ENCODE measurements at regions not wholly inside any gene's neighbourhood (a gene's known extent, or its start where the extent isn't known, plus 50 kb on each side); places are given as distances from the start of the nearest gene placed in this dataset.

GRCh38 chr1:240031414-240031813, 60.3 kb upstream of the FMN2 start:
- Histone ChIP-seq H3K27ac (ENCODE audit: low read depth in 1 of 2, low read length in 2 of 2) (no peak overlapping the region), H3K9me3 (replicated peaks in 1 of 2; ENCODE audit: control insufficient read depth in 1 of 2, insufficient read depth in 1 of 2, low read length in 2 of 2) (no peaks in the 10 kb centered on the region), H2AFZ (ENCODE audit: insufficient read depth, low read depth, low read length, poor library complexity, severe bottlenecking) (no peak overlapping the region), H3K4me3 (replicated peaks in 1 of 3; ENCODE audit: low read depth in 2 of 3, low read length in 3 of 3) (no peak overlapping the region), H3K4me1 (ENCODE audit: control insufficient read depth in 1 of 2, insufficient read depth in 2 of 2, low read length in 2 of 2) (no peaks in the 10 kb centered on the region), H3K27me3 (ENCODE audit: control insufficient read depth in 2 of 2, insufficient read depth in 2 of 2, low read length in 2 of 2) (no peaks in the 10 kb centered on the region), H3K9ac (ENCODE audit: insufficient read depth, low read length, poor library complexity, severe bottlenecking) (no peak overlapping the region), H3K4me2 (replicated peaks; ENCODE audit: extremely low read depth, low read length, poor library complexity, severe bottlenecking) (no peak overlapping the region), H3K36me3 (replicated peaks in 1 of 2; ENCODE audit: control insufficient read depth in 1 of 2, insufficient read depth in 2 of 2, low read length in 2 of 2) (no peaks in the 10 kb centered on the region), H4K20me1 (ENCODE audit: insufficient read depth, low read length) (no peaks in the 10 kb centered on the region), H3K79me2 (ENCODE audit: insufficient read depth, low read length) (no peaks in the 10 kb centered on the region)
- H3K27me3 Mint-ChIP-seq (ENCODE audit: low read depth in 3 of 3): peaks cover 2 to 7% (median 3%) of the 10 kb centered on the region in 3 donors
- TF ChIP-seq CTCF (IDR thresholded peaks at IDR 0.05): no peak
- H3K9me3 Mint-ChIP-seq: no peaks in the 10 kb centered on the region
- H3K27ac Mint-ChIP-seq: no peak overlapping the region
- WGBS (ENCODE audit: insufficient coverage): 100% methylated on average over 1 of the region's 3 CpGs
- no peak overlapping the region for H3K4me3 Mint-ChIP-seq
- no peak for DNase-seq
- intact Hi-C loops (cut with micrococcal nuclease): no loop called here
- no peaks in the 10 kb centered on the region for H3K36me3 Mint-ChIP-seq
- H3K4me1 Mint-ChIP-seq: no peaks in the 10 kb centered on the region

DNA sequence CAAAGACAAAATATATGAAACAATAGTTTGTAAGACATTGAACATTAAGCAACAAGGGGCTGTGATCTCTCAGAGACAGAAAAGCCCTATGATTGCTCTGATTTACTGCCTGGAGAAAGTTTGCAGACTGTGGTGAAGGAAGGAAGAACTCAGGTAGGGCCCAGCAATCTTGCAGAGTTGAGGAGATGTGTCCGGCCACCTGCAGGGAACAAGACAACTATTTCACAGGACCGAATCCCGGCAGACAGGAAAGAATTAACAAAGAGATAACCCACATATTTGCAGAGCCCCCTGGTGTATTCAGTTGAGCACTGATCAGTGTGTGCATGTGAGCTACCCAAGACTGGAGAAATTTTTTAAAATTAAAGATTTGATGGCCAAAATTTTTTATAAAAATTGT, 58.3 kb upstream of the FMN2 start:
- intact Hi-C loops (cut with micrococcal nuclease): no loop called here
- Histone ChIP-seq H3K36me3 (replicated peaks in 1 of 2; ENCODE audit: control insufficient read depth in 1 of 2, insufficient read depth in 2 of 2, low read length in 2 of 2) (no peaks in the 10 kb centered on the region), H4K20me1 (ENCODE audit: insufficient read depth, low read length) (no peaks in the 10 kb centered on the region), H3K27me3 (ENCODE audit: control insufficient read depth in 2 of 2, insufficient read depth in 2 of 2, low read length in 2 of 2) (no peaks in the 10 kb centered on the region), H3K79me2 (ENCODE audit: insufficient read depth, low read length) (no peaks in the 10 kb centered on the region), H3K9ac (ENCODE audit: insufficient read depth, low read length, poor library complexity, severe bottlenecking) (no peak overlapping the region), H3K9me3 (replicated peaks in 1 of 2; ENCODE audit: control insufficient read depth in 1 of 2, insufficient read depth in 1 of 2, low read length in 2 of 2) (no peaks in the 10 kb centered on the region), H3K4me2 (replicated peaks; ENCODE audit: extremely low read depth, low read length, poor library complexity, severe bottlenecking) (no peak overlapping the region), H3K27ac (ENCODE audit: low read depth in 1 of 2, low read length in 2 of 2) (no peak overlapping the region), H3K4me3 (replicated peaks in 1 of 3; ENCODE audit: low read depth in 2 of 3, low read length in 3 of 3) (no peak overlapping the region), H3K4me1 (ENCODE audit: control insufficient read depth in 1 of 2, insufficient read depth in 2 of 2, low read length in 2 of 2) (no peaks in the 10 kb centered on the region), H2AFZ (ENCODE audit: insufficient read depth, low read depth, low read length, poor library complexity, severe bottlenecking) (no peak overlapping the region)
- no peak for TF ChIP-seq CTCF (IDR thresholded peaks at IDR 0.05)
- H3K27ac Mint-ChIP-seq: no peak overlapping the region
- H3K27me3 Mint-ChIP-seq (ENCODE audit: low read depth in 3 of 3): peaks cover 2 to 7% (median 3%) of the 10 kb centered on the region in 3 donors
- 100% methylated on average over 1 of the region's 3 CpGs for WGBS (ENCODE audit: insufficient coverage)
- no peak overlapping the region for H3K4me3 Mint-ChIP-seq
- DNase-seq: no peak
- no peaks in the 10 kb centered on the region for H3K36me3 Mint-ChIP-seq
- H3K9me3 Mint-ChIP-seq: peaks cover 0 to 5% (median 0%) of the 10 kb centered on the region in 7 donors
- H3K4me1 Mint-ChIP-seq: no peaks in the 10 kb centered on the region

All from CD14-positive monocyte (primary cell).